ENCODE measurements at regions not wholly inside any gene's neighbourhood (a gene's known extent, or its start where the extent isn't known, plus 50 kb on each side); places are given as distances from the start of the nearest gene placed in this dataset.

DNA sequence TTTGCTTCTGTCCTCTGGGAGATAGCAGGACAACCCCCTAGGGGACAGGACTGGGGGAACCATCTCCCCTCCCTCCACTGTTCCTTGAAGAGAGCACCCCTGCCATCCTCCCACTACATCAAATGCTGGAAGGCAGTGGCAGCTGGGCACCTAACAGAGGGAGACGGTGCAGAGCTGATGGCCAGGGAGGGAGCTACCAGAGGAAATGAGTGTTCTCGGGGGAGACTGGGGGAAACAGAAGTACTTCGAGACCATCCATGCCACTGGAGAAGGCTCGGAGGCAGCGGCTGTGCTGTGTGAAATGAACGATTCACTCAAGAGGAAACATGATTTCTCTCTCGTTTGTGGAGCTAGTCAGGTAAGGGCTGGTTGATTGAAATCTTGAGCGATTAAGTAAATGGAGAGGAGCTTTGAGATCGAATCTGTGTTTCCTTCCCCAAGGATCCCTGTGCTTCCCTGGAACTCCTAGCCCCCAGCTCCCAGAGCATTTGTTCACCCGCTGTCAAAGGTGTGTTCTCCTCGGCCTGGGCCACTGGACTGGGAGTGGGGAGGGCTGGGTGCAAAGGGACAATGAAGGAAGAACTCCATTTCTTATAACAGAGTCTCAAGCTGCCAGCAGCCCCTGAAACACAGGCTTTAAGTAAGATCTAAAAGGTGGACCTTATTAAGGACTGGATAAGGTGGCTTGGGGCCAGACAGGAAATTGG lies 261.3 kb upstream of the MOCS1 start:
- DNase-seq (ENCODE audit: low read depth) = no peak

- no peak for DNase-seq (ENCODE audit: low read depth)
These were observed 260.3 kb upstream of the MOCS1 start for GRCh38 chr6:40194447-40195170.

DNA sequence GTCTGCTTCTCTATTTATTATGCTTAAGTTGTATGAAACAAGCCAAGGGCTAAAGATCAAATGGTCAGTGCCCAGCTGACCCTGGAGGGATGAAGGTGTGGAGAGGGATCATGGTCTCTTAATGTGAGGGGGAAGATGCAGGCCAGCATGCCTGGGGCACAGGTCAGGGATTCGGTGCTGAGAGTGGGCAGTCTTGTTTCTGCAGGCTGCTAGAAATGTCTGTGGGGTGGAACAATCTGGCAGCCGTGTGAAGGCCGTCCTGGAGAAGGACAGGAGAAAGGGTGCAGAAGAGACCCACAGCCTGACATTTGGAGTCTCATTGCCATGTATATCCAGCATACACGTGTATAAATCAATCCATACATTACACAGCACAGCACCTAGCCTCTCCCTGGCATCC lies 258.3 kb upstream of the MOCS1 start:
- DNase-seq (ENCODE audit: low read depth) = no peak

DNA sequence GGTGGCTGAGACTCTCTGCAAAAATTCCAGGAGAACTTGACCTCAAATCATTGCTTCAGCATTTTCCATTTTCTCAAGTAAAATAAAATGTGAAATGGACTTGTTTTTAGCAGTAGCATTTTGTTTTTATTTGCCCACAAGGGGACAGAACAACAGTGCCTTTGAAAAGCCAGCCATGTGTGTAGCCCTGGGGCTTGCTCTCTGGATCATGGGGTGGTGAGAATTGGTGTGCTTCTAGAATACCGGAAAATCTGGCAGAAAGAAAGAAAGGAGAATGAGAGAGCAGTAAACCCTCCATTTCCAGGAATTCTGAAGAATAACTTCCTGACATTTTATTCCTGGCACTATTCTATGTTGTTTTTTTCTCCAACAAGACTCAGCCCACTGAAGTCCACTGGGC lies 254.7 kb upstream of the MOCS1 start:
- no peak for DNase-seq (ENCODE audit: low read depth)

- DNase-seq (ENCODE audit: low read depth) = no peak
These were observed 253.4 kb upstream of the MOCS1 start for GRCh38 chr6:40187535-40188144.

DNA sequence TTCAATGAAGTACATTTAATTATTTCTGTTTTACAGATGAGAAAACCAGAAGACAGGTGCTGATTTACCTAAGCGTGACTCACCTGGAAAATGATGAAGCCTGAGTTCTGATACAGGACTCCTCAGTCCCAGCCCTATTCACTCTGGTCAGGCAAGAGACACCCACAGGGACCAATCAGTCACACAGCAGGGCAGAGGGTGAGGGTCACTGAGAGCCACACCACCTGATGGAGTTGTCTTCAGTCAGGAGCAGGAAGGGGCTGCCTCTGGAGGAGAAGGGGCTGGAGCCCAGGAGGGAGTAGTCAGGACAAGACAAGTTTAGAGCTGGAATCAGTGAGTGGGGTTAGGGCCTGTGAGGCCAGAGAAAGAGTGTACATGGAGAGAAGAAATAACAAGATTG lies 251.2 kb upstream of the MOCS1 start:
- no peak for DNase-seq (ENCODE audit: low read depth)

DNA sequence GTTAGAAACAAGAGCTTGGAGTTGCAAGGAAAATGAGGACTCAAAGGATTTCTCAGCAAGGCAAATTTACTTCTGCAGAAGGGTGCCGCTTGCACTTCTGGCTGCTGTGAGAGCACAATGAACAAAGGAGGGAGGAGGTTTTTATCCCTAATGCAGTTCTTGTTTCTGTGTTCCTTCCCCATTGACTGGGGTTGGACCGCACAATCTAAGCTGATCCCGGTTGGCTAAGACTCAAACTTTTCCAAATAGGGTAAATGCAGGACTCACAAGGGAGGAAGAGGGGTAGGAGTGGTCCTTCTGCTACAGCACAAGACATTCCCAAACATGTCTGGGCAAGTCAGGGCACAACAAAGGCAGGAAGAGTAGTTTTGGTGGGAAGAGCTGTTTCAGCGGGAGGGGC lies 249.6 kb upstream of the MOCS1 start:
- DNase-seq (ENCODE audit: low read depth) = no peak

- DNase-seq (ENCODE audit: low read depth) = no peak
These were observed 247.1 kb upstream of the MOCS1 start for GRCh38 chr6:40181367-40181766.

DNA sequence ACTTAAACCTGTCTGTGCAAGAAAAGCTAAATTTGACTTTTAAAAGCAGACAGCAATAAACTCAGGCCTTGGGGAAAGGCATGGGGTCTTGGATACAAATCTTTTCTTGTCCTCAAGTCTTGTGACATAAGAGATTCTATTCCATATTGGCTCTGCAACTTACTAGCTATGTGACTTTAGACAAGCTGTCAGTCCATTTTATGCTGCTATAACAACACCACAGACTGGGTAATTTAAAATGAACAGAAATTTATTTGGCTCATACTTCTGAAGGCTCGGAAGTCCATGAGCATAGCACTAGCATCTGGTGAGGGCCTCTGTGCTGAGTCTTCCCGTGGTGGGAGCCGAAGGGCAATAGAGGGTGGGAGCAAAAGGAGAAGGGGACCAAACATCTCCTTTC lies 246.0 kb upstream of the MOCS1 start:
- no peak for DNase-seq (ENCODE audit: low read depth)

GRCh38 chr6:40179496-40179895 lies 245.2 kb upstream of the MOCS1 start:
- DNase-seq (ENCODE audit: low read depth) = no peak

- DNase-seq (ENCODE audit: low read depth) = no peak
These were observed 243.3 kb upstream of the MOCS1 start for GRCh38 chr6:40177598-40177997.

GRCh38 chr6:40176152-40176551 lies 241.9 kb upstream of the MOCS1 start:
- no peak for DNase-seq (ENCODE audit: low read depth)

DNA sequence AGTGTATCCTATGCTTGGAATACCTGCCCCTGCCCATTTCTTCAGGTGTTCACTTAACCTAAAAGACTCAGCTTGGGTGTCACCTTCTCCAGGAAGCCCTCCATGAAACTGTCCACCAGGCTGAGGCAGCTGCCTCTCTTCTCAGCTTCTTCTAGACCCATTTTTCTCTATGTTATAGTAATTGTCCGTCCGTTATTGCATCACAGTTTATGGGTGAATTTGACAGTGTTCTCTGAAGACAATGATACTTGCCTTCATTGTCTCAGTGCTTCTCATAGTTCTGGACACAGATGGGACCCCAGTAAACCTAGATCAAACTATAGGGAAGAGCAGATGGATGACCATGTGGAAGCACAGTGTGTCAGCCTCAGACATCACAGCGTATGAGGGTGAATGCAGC lies 238.0 kb upstream of the MOCS1 start:
- DNase-seq (ENCODE audit: low read depth) = no peak

DNA sequence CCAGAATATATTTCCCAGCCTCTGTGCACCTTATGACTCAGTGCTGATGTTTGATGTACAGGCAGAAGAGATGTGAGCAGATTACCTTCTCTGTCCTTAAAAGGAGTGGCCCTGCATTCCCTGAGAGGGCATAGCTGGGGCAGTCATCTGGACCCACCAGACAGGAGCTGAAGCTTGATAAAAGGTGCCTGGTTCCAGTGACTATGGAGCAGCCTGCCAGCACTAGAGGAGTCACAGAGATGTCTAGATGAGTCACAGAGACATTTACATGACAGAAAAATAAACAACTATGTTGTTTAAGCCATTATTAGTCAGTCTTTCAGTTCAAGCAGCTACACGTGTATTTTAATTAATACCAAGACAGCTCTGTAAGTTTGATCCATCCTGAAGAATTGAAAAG lies 237.1 kb upstream of the MOCS1 start:
- DNase-seq (ENCODE audit: low read depth) = no peak

DNA sequence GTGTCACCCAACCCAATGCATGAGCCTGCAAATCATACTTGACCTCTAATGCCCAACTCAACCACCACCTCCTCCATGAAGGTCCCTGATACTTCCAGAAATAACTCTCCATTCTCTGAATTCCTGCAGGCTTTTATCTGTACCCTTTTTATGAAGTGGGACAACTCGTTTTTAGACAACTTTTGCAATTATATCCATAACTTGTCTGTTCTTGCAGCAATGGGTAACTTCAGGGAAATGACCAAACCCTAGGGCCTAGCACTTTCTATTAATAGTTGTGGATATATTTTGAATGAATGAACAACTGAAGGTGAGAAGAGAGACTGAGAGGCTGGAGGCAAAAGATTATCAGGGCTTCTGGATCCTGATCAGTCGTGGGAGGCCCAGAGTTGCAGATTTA lies 236.6 kb upstream of the MOCS1 start:
- DNase-seq (ENCODE audit: low read depth) = no peak

GRCh38 chr6:40169878-40170277 lies 235.6 kb upstream of the MOCS1 start:
- DNase-seq (ENCODE audit: low read depth) = no peak

- DNase-seq (ENCODE audit: low read depth) = no peak
These were observed 232.7 kb upstream of the MOCS1 start for GRCh38 chr6:40166963-40167362.

DNA sequence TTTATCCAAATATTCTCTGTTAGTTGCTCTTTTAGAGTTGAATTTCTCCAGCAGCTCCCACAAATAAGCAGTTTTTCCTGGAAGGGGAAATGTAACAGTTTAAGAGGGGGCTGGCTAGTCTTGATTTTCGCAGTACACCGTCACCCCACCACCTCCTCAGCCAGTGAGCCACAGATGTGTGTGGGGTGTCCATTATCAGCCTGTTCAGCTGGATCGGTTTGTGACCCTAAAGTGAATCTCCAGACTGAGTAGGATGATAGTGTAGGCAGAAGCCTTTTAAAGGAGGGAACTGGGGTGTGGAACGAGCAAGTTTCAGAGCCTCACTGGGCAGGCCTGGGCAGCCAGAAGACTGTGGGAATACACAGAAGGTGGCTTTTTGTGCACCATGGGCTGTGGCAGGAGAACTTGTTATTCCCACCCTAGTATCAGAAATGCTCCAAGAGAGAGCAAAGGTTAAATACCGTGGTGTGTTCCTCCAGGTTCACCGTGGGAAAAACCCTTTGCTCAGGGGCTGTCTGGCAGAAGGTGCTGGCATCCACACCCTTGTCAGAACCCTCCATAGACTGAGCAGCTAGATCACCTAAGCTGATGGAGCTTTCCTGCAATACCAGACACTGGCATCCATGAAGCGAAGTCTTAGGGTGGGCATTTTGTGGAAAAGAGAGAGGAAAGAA lies 230.9 kb upstream of the MOCS1 start:
- no peak for DNase-seq (ENCODE audit: low read depth)

- DNase-seq (ENCODE audit: low read depth) = peak; percentile 84
These were observed 230.1 kb upstream of the MOCS1 start for GRCh38 chr6:40164345-40164755.

DNA sequence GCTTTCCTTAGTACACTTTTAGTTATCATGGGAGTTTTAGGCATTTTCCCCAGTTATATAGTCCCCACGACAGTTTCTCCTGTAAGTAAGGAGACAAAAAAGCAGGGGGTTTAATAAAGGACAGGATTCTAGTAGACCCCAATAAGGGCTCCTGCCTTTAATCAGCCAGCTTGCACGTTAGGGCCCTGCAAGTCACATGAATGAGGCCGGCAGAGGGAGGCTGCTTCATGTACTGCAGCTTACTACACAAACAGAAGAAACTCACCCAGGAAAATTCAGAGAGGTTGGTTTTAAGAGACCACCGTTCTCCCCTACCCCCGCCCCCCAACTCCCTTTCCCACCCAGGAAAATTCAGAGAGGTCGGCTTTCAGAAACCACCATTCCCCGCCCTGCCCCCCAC lies 229.7 kb upstream of the MOCS1 start:
- no peak for DNase-seq (ENCODE audit: low read depth)

- no peak for DNase-seq (ENCODE audit: low read depth)
These were observed 227.8 kb upstream of the MOCS1 start for GRCh38 chr6:40162074-40162473.

DNA sequence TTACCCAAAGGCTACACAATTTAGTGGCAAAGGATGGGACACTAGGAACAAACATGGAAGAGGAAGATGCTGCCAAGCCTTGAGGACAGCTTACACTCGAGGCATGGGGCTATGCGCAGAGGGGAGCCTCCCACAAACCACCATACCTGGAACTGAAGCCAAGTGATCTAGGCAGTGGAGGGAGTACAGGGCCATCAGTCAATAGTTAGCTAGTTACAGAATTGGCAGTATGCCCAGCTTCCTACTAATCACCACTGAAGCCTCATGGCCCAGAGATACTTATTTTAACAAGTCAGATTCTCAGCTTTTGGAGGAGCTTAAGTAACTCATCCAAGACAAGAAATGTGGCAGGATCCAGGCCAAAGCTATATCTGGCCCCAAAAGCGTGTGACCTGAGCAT lies 226.6 kb upstream of the MOCS1 start:
- no peak for DNase-seq (ENCODE audit: low read depth)
